Esophagus muscularis mucosa (tissue), 4 donors: ENCODE measurements at regions not wholly inside any gene's neighbourhood (a gene's known extent, or its start where the extent isn't known, plus 50 kb on each side); places are given as distances from the start of the nearest gene placed in this dataset.

Experiments
- DNase-seq: peaks from one replicate; pipeline ENCODE4 v3.0.0-alpha.2; 2017; ENCODE audit errors: extremely low spot score
- H3K27ac ChIP-seq, 4 donors: fragments of 200-600 bp; sonication (generic); replicated peaks in 1 of 4; 1 replicate in 3 of 4; 2 replicates in 1 of 4; pipeline ENCODE4 v1.5.1; 2016 to 2019; ENCODE audit warnings: mild to moderate bottlenecking in 1 of 4
- H3K27me3 ChIP-seq, 4 donors: fragments of 200-600 bp; sonication (generic); one replicate each; pipeline versions ENCODE4 v1.5.1 to v1.6.0; 2016 to 2019
- H3K36me3 ChIP-seq, 4 donors: fragments of 200-600 bp; sonication (generic); one replicate each; pipeline ENCODE4 v1.5.1; 2016 to 2019
- H3K4me1 ChIP-seq, 4 donors: fragments of 200-600 bp; sonication (generic); one replicate each; pipeline ENCODE4 v1.5.1; 2016 to 2019
- H3K4me3 ChIP-seq, 4 donors: fragments of 200-600 bp; sonication (generic); 1 replicate in 2 of 4; 2 replicates in 2 of 4; pipeline ENCODE4 v1.5.1; 2016 to 2019; ENCODE audit warnings: mild to moderate bottlenecking in 4 of 4, moderate library complexity in 1 of 4
- H3K9me3 ChIP-seq, 4 donors: fragments of 200-600 bp; sonication (generic); 1 replicate in 3 of 4; 2 replicates in 1 of 4; pipeline ENCODE4 v1.5.1; 2016 to 2019
- EP300 ChIP-seq: sonication (generic); formaldehyde crosslinking; IDR thresholded peaks from one replicate; pipeline ENCODE4 v1.6.1; 2017; ENCODE audit warnings: antibody characterized with exemption
- POLR2A ChIP-seq: fragments of 450-650 bp; IDR thresholded peaks from one replicate; pipeline ENCODE4 v1.6.1; 2017; ENCODE audit warnings: antibody characterized with exemption, moderate library complexity, mild to moderate bottlenecking, low read depth
- POLR2AphosphoS5 ChIP-seq, 2 donors: sonication (generic); formaldehyde crosslinking; IDR thresholded peaks; one replicate each; pipeline ENCODE4 v1.6.1; 2017; ENCODE audit warnings: antibody characterized with exemption in 2 of 2
- WGBS: methylation state at CpG from one replicate; pipeline ENCODE4 v1.1.5; 2018; 5-methylcytosine and 5-hydroxymethylcytosine counted together
- intact Hi-C: fragments of 100-400 bp; cut with DNase I; formaldehyde crosslinking; loops from one replicate; pipeline ENCODE4 v1.15.1; 2023
- TF ChIP-seq, protein P1 (sequence below), 3 experiments: fragments of 200-600 bp in 2 of 3; fragments of 450-650 bp in 1 of 3; sonication (generic) in 2 of 3; IDR thresholded peaks; one replicate each; pipeline ENCODE4 v1.5.1; 2017 to 2019; ENCODE audit warnings: antibody characterized with exemption in 3 of 3, mild to moderate bottlenecking in 2 of 3, moderate library complexity in 1 of 3

DNA sequence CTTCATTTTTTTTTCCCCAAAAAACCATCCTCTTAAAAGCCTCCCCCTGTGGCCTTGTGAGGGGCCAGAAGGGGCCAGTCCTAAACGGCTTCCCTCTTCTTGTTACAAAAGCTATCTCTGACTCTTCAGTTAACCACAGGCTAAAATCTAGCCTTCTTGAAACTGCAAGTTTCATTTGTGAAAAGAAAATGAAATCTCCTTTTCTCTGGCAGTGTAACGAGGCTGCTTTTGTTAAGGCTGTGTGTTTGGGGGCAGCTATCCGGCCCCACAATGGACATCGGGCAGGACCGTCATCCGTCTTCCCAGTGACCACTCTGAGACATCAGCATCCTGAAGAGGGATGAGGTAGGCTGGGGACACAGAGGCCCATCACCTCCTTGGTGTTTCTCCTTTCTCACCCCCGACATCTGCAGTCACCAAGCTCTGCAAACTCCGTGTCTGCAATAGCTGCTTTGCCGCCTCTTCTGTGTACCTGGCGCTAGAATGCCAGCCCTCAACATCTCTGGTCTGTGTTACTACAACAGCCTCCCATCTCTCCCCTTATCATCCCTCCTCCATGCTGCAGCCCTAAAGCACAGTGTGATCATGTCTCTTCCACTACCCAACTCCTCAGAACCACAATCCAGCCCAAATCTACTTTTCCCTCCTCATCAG, 94.0 kb downstream of the RCN1 start:
- 67% methylated on average over 10 of the region's 10 CpGs for WGBS
- intact Hi-C loops = no loop called here

DNA sequence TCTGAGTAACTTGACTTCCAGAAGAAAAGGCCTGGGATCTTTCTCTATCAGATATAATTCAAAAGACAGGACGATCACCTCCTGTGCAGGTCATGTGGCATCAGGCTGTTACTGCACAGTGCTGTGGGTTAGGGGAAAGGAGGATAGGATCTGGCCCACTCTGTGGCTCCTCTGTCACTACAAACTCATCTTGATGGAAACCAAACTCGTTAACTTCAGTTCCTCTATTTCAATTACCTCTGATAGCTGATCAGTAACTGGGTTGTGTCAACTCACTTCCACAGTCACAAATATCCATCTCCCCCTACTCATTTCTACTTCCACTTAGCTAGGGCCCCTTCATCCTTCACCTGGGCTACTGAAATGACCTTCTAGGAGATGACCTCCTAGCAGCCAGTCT, 95.2 kb downstream of the RCN1 start:
- Histone ChIP-seq H3K4me1 (no peaks in the 10 kb centered on the region), H3K27me3 (no peaks in the 10 kb centered on the region), H3K9me3 (no peaks in the 10 kb centered on the region), H3K4me3 (no peak overlapping the region), H3K27ac (no peak overlapping the region), H3K36me3 (no peaks in the 10 kb centered on the region)
- WGBS = 93% methylated on average over 2 of the region's 2 CpGs
- intact Hi-C loops = no loop called here
- no peak for DNase-seq
- TF ChIP-seq POLR2AphosphoS5 (IDR thresholded peaks at IDR 0.05) = no peak
- TF ChIP-seq EP300 = no peak
- TF ChIP-seq POLR2A = no peak
- TF ChIP-seq, protein P1, sequence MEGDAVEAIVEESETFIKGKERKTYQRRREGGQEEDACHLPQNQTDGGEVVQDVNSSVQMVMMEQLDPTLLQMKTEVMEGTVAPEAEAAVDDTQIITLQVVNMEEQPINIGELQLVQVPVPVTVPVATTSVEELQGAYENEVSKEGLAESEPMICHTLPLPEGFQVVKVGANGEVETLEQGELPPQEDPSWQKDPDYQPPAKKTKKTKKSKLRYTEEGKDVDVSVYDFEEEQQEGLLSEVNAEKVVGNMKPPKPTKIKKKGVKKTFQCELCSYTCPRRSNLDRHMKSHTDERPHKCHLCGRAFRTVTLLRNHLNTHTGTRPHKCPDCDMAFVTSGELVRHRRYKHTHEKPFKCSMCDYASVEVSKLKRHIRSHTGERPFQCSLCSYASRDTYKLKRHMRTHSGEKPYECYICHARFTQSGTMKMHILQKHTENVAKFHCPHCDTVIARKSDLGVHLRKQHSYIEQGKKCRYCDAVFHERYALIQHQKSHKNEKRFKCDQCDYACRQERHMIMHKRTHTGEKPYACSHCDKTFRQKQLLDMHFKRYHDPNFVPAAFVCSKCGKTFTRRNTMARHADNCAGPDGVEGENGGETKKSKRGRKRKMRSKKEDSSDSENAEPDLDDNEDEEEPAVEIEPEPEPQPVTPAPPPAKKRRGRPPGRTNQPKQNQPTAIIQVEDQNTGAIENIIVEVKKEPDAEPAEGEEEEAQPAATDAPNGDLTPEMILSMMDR (IDR thresholded peaks at IDR 0.05) = no peak

More for the DNA sequence above, 94.0 kb downstream of the RCN1 start:
- Histone ChIP-seq H3K27ac (no peak overlapping the region), H3K4me3 (no peak overlapping the region), H3K4me1 (no peaks in the 10 kb centered on the region), H3K27me3 (no peaks in the 10 kb centered on the region), H3K9me3 (no peaks in the 10 kb centered on the region), H3K36me3 (no peaks in the 10 kb centered on the region)
- no peak for DNase-seq
- TF ChIP-seq, protein P1 (IDR thresholded peaks at IDR 0.05) = no peak
- no peak for TF ChIP-seq POLR2AphosphoS5 (IDR thresholded peaks at IDR 0.05)
- no peak for TF ChIP-seq EP300
- TF ChIP-seq POLR2A = no peak

DNA sequence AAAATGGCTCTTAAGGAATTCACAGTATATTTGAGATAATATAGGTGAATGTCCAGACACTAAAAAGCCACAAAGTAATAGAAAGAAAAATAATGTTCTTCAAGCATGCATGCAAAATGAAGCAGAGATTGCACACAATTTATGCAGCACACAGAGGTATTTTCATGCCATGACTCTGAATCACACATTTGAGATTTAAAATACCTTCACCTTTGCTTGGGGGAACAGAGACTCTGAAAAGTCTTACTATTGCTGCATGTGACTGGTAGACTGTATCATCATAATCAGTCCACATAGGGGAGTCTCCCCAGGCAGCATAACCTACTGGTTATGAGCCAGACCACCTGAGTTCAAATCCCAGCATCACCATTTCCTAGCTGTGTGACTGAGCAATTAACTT, 96.2 kb downstream of the RCN1 start:
- H3K27ac ChIP-seq = no peak overlapping the region
- TF ChIP-seq, protein P1 (IDR thresholded peaks at IDR 0.05) = no peak
- TF ChIP-seq POLR2AphosphoS5 (IDR thresholded peaks at IDR 0.05) (no peak), POLR2A (no peak)
- no peaks in the 10 kb centered on the region for H3K9me3 ChIP-seq
- no peak for DNase-seq
- no peaks in the 10 kb centered on the region for H3K36me3 ChIP-seq
- intact Hi-C loops = no loop called here
- no peaks in the 10 kb centered on the region for H3K4me1 ChIP-seq
- peaks cover 0 to 3% (median 0%) of the 10 kb centered on the region in 4 donors for H3K27me3 ChIP-seq
- no peak overlapping the region for H3K4me3 ChIP-seq

DNA sequence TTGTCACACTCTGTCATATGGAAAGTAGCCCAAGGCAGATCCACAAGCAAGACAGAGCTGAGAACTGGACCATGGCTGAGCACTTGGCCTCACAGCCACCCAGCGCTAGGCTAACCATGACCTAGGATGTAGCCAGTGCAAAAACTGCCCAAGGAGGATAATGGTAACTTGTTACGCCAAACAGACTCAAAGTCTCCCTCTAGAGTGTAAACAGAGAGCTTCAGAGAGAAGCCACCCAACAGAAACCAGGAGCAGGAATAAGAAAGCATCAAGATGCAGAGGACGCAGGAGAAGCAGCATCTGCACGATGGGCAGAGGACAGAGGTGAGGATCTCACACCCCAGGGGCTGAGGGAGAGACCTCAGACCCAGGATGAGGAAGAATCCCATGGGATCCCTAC, 97.9 kb downstream of the RCN1 start:
- Histone ChIP-seq H3K36me3 (no peaks in the 10 kb centered on the region), H3K4me1 (no peaks in the 10 kb centered on the region), H3K27me3 (peaks cover 0 to 3% (median 0%) of the 10 kb centered on the region in 4 donors), H3K9me3 (no peaks in the 10 kb centered on the region), H3K4me3 (no peak overlapping the region), H3K27ac (no peak overlapping the region)
- intact Hi-C loops = no loop called here
- no peak for TF ChIP-seq EP300
- TF ChIP-seq POLR2A = no peak
- no peak for TF ChIP-seq POLR2AphosphoS5 (IDR thresholded peaks at IDR 0.05)
- TF ChIP-seq, protein P1 (IDR thresholded peaks at IDR 0.05) = no peak
- WGBS = 84% methylated on average over 4 of the region's 4 CpGs
- no peak for DNase-seq

DNA sequence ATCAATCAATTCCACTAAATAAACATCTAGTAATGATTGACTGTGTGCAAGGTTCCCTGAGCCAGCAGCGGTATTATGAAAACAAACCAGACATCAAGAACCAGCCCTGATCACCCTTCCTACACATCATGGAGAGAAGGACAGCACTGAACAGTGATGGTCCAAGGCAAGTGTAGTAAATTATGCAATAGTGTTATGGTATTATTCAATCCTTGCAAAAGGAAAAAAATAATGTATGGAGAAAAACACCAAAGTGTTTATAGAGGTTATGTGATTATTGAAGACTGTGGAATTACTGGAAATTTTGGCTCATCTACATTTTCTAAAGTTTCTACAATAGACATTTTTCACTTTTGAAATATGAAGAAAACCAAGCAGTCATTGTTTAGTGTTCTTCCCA, 105.3 kb downstream of the RCN1 start:
- no peak for DNase-seq
- Histone ChIP-seq H3K27ac (no peak overlapping the region), H3K9me3 (no peaks in the 10 kb centered on the region), H3K4me3 (no peak overlapping the region), H3K27me3 (peaks cover 0 to 10% (median 0%) of the 10 kb centered on the region in 4 donors), H3K4me1 (no peaks in the 10 kb centered on the region), H3K36me3 (no peaks in the 10 kb centered on the region)
- no peak for TF ChIP-seq POLR2A
- TF ChIP-seq POLR2AphosphoS5 (IDR thresholded peaks at IDR 0.05) = no peak
- no peak for TF ChIP-seq EP300
- TF ChIP-seq, protein P1 (IDR thresholded peaks at IDR 0.05) = no peak
- intact Hi-C loops = no loop called here
- 31% methylated on average over 1 of the region's 1 CpG for WGBS
